ENCODE measurements at regions not wholly inside any gene's neighbourhood (a gene's known extent, or its start where the extent isn't known, plus 50 kb on each side); places are given as distances from the start of the nearest gene placed in this dataset.

DNA sequence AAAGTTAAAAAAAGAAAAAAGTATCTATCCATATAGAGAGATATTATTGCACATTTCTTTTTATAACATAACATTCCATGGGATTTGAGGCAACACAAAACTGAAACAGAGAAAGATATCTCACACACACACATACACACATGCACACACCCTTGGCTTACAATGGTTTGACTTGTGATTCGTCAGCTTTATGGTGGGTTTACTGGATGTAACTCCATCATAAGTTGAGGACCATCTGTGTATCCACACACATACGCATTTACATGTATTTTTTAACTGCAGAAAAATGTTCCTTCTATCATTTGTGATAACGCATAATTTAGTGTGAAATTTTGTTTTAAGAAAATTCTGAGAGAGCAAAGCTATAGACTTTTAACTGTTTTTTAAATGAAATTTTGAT, 74.2 kb upstream of the CDCA7L start:
- TF ChIP-seq EP300 (IDR thresholded peaks at IDR 0.05; ENCODE audit: borderline replicate concordance) (no peak), NFIC (IDR thresholded peaks at IDR 0.05) (no peak), TAF1 (IDR thresholded peaks at IDR 0.05; ENCODE audit: low read depth) (no peak), EGR1 (IDR thresholded peaks at IDR 0.05) (no peak)
- TF ChIP-seq, protein P1, sequence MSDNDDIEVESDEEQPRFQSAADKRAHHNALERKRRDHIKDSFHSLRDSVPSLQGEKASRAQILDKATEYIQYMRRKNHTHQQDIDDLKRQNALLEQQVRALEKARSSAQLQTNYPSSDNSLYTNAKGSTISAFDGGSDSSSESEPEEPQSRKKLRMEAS (IDR thresholded peaks at IDR 0.05): no peak
- TF ChIP-seq, protein P2, sequence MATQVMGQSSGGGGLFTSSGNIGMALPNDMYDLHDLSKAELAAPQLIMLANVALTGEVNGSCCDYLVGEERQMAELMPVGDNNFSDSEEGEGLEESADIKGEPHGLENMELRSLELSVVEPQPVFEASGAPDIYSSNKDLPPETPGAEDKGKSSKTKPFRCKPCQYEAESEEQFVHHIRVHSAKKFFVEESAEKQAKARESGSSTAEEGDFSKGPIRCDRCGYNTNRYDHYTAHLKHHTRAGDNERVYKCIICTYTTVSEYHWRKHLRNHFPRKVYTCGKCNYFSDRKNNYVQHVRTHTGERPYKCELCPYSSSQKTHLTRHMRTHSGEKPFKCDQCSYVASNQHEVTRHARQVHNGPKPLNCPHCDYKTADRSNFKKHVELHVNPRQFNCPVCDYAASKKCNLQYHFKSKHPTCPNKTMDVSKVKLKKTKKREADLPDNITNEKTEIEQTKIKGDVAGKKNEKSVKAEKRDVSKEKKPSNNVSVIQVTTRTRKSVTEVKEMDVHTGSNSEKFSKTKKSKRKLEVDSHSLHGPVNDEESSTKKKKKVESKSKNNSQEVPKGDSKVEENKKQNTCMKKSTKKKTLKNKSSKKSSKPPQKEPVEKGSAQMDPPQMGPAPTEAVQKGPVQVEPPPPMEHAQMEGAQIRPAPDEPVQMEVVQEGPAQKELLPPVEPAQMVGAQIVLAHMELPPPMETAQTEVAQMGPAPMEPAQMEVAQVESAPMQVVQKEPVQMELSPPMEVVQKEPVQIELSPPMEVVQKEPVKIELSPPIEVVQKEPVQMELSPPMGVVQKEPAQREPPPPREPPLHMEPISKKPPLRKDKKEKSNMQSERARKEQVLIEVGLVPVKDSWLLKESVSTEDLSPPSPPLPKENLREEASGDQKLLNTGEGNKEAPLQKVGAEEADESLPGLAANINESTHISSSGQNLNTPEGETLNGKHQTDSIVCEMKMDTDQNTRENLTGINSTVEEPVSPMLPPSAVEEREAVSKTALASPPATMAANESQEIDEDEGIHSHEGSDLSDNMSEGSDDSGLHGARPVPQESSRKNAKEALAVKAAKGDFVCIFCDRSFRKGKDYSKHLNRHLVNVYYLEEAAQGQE (IDR thresholded peaks at IDR 0.05; ENCODE audit: low read depth): no peak
